Stimulated activated naive CD8-positive, alpha-beta T cell treated with anti-CD3 and anti-CD28 coated beads, Interleukin-15, Interleukin-2, amounts not matched to agents 100 U/mL and 50 U/mL, for 24 hours (primary cell): ENCODE measurements at regions not wholly inside any gene's neighbourhood (a gene's known extent, or its start where the extent isn't known, plus 50 kb on each side); places are given as distances from the start of the nearest gene placed in this dataset.

ENCODE experiments used
- ATAC-seq: fragments of 150-1000 bp; cut with Tn5 transposase; one replicate; pipeline ENCODE4 v1.10.0; 2021
- DNase-seq: peaks from one replicate; pipeline ENCODE4 v3.0.0; 2021

- no peak for DNase-seq
- ATAC-seq, result no peak
These were observed 115.7 kb downstream of the OAT start for GRCh38 chr10:124302951-124303505.

- no peak for DNase-seq
These were observed 117.0 kb downstream of the OAT start for GRCh38 chr10:124301736-124302135.

GRCh38 chr10:124300735-124301134 is 118.0 kb downstream of the OAT start:
- DNase-seq, result no peak
- no peak for ATAC-seq

More at GRCh38 chr10:124301736-124302135, 117.0 kb downstream of the OAT start:
- no peak for ATAC-seq

- no peak for ATAC-seq
These were observed 118.5 kb downstream of the OAT start for GRCh38 chr10:124300224-124300623.

GRCh38 chr10:124299696-124300095 is 119.0 kb downstream of the OAT start:
- no peak for ATAC-seq
- no peak for DNase-seq

More at GRCh38 chr10:124300224-124300623, 118.5 kb downstream of the OAT start:
- no peak for DNase-seq

GRCh38 chr10:124298891-124299290 is 119.8 kb downstream of the OAT start:
- DNase-seq (no peak), ATAC-seq (no peak)

- DNase-seq (no peak), ATAC-seq (no peak)
These were observed 121.6 kb downstream of the OAT start for GRCh38 chr10:124296813-124297788.

GRCh38 chr10:124296121-124296812 is 122.5 kb downstream of the OAT start:
- DNase-seq, result no peak
- no peak for ATAC-seq

GRCh38 chr10:124294811-124295770 is 123.6 kb downstream of the OAT start:
- ATAC-seq (no peak), DNase-seq (no peak)

- DNase-seq, result no peak
- ATAC-seq, result no peak
These were observed 124.9 kb downstream of the OAT start for GRCh38 chr10:124293616-124294449.

GRCh38 chr10:124292911-124293615 is 125.7 kb downstream of the OAT start:
- ATAC-seq, result no peak

GRCh38 chr10:124291001-124291701 is 127.6 kb downstream of the OAT start:
- DNase-seq (peak; percentile 19), ATAC-seq (peak; percentile 30)

More at GRCh38 chr10:124292911-124293615, 125.7 kb downstream of the OAT start:
- DNase-seq, result no peak

GRCh38 chr10:124289851-124290795 is 128.6 kb downstream of the OAT start:
- DNase-seq, result peak; percentile 16
- peak; percentile 45 for ATAC-seq

GRCh38 chr10:124288928-124289850 is 129.5 kb downstream of the OAT start:
- ATAC-seq (no peak), DNase-seq (no peak)

- DNase-seq (no peak), ATAC-seq (no peak)
These were observed 130.2 kb downstream of the OAT start for GRCh38 chr10:124288486-124288885.

GRCh38 chr10:124287791-124288190 is 130.9 kb downstream of the OAT start:
- ATAC-seq (no peak), DNase-seq (no peak)

GRCh38 chr10:124287071-124287685 is 131.5 kb downstream of the OAT start:
- ATAC-seq, result no peak
- no peak for DNase-seq
